GM08714 (cell line): ENCODE measurements at regions not wholly inside any gene's neighbourhood (a gene's known extent, or its start where the extent isn't known, plus 50 kb on each side); places are given as distances from the start of the nearest gene placed in this dataset.

Source experiments
- H3K4me3 ChIP-seq: fragments of 200-500 bp; sonication (Bioruptor generic); 2 replicates; pipeline ENCODE4 v1.5.1; 2014; ENCODE audit warnings: mild to moderate bottlenecking, low read length, inconsistent platforms
- ZNF274 ChIP-seq: IDR thresholded peaks from 2 replicates; pipeline ENCODE4 v1.6.1; 2012; ENCODE audit warnings: mild to moderate bottlenecking, low read depth, low read length

DNA sequence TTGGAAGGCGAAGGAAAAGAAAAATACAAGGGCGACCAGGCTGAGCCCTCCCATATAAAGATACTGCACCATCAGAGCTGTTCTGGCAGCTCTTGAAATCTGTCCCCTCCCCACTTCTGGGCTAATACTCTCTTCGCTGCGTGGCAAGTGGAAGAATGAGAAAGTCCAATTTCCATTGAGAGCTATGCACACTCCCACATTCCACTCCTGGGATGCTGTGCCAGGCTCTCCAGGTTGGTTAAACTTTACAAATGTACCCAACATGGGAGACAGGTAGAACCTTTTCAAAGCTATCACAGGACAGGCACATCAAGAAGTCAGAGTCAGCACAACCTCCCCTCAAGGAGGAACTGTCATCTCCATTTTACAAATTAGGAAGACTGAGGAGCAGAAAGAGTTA, 465.0 kb downstream of the SHQ1 start:
- no peak overlapping the region for H3K4me3 ChIP-seq
- no peak for TF ChIP-seq ZNF274

DNA sequence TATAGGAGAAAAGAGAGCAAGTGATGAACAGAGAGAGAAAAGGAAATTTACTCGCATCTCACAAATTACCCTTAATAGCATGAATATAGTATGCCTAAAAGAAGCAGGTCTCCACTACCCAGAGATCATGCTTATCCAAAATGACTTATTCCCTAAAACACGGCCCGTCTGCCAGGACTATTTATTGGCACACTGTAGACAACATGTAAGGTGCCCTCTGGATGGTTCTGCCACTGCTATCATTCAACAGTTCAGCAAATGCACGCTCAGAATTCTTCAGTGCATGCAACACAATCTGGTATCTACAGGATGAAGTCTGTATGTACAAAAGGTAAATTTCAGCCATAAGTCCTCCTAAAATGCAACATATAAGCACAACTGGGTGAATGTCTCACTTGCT, 465.8 kb downstream of the SHQ1 start:
- H3K4me3 ChIP-seq, result no peak overlapping the region
- no peak for TF ChIP-seq ZNF274

DNA sequence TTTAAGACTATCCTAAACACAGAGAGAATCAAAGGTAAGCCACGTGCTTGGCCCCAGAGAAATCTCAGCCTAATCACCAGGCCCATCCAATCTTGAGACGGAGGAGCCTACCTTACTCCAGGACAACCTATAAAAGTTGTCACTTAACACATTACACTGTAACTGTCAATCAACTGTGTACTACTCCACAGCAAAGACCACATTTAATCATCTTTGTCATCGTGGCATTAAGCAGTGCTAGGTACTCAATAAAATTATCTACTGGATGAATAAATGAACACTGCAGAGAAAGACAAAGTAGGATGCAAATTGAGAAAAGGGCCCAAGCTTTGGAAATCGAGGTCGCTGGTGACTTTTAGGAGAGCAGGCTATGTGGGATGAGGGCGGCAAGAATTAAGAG, 466.7 kb downstream of the SHQ1 start:
- no peak overlapping the region for H3K4me3 ChIP-seq
- TF ChIP-seq ZNF274, result no peak

DNA sequence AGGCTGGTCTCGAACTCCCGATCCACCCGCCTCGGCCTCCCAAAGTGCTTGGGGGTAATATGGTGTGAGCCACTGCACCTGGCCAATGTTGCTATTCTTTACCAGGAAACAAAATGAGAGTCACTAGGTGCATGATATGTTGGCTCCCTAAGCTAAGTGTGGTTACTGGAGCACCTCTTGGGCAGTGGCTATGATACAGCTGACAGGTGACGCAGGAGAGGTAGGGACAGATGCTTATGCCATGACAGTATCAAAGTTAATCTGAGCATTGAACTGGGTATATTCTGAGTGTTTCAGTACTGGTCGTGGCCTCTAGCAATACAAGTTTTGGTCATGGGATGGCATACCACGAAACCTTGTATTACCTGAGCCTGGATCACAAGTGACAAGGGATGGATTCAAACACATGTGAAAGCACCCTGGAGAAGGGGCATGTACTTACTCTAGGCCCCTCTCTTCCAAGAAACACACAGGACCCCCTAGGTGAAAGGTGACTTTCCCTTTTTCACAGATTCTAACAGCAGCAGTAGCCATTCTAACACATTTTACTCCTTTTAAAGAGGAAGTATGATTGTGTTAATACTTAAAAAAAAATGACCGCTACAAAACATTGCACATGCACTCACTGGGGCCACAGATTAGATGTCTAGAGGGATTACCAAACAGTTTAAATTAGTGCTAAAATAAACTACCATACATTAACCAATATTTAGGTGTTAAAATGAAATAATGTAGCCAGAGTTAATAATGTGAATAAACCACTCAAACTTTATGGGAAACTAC, 467.3 kb downstream of the SHQ1 start:
- H3K4me3 ChIP-seq, result no peak overlapping the region
- no peak for TF ChIP-seq ZNF274

DNA sequence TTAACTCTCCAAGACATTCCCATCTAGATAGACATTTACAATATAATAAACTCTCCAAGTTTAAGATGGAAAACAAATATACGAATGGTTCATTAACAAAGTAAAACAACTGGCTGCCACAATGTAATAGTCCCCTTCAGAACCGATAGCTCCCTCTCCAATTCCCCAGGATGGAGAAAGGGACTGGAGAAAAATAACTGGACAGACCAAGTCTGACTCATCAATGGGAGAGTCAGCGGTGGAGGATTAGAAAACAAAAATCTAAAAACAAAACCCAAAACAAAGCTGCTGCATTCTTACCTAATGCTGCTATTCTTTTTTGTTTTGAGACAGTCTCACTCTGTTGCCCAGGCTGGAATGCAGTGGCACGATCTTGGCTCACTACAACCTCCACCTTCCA, 468.1 kb downstream of the SHQ1 start:
- H3K4me3 ChIP-seq, result no peak overlapping the region
- TF ChIP-seq ZNF274, result no peak

DNA sequence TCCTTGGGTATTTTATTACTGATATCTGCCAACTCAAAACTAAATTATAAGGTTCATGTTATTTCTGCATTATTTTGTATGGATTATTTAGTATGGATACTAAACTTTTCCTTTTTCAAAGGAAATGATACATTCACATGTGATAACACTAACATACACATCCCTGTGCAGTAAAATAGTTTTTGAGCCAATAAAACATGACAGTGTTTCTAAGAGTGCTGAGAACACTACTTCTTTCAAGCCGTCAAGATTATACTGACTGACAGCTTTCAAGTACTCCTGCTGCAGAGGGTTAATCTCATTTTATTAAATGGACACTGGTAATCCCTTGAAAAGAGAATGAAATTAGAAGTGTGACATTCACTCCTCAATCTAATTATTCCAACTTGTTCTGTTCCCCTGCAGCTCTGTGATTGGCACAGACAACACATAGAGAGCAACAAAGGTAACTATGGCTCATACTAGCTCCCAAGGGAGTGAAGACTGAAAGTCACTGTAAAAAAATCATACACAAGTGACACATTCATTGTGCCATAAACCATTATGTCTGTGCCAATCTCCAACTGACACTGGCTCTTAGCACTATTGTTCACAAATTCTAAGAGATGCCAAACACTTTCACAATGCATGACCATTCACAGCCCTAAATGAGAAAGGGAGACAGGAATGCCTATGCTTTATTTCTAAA, 468.6 kb downstream of the SHQ1 start:
- H3K4me3 ChIP-seq, result no peak overlapping the region
- TF ChIP-seq ZNF274, result no peak

DNA sequence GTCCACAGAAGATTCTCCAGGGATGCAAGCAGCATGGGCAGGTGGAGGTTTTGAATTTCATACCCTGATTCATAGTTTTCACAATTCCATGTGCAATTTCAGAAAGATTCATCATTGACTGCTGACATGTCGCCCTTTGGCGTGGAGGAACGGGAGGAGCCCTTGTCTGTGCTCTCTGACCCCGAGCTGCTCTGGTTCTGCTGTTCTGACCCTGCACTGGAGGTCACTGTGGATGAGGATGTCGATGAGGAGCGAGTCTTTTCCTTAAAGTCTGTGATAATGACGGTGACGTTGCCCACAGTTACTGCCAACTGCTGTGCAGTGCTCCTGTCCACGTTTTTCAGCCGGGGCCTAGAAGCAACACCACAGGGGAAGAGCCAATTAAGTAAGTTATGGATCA, 470.0 kb downstream of the SHQ1 start:
- H3K4me3 ChIP-seq, result no peak overlapping the region
- TF ChIP-seq ZNF274, result no peak

DNA sequence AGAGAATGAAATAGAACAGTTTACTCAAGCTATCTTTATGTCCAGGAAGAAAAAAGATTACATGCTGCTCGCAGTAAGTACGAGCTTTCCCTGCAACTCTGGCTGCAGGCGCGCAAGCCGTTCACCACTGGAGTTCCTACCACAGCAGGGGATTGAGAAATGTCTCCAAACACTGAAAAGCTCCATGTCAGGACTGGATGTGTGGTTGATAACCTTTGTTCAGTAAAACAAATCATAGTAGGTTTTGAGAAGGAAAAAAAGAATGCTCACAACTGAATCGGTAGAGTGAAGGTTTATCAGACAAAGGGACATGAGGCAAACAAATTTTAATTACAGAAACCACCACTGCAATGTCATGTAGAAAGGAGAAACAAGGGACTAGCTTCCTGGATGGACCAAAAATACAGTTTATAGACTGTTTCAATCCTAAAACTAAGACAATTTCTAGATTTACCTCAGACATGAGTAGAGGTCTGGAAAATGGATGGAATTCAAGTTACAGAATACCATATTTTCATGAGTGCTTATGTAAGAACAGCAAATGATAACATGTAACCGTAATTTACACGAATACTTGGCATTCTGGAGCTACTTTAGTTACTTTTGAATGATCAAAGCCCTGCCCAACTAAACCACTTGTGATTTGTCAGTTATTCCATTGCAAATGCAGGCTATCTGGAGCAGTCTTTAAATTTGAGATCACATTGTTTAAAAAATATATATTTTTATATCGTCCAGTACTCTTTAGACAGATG, 471.1 kb downstream of the SHQ1 start:
- no peak for TF ChIP-seq ZNF274
- H3K4me3 ChIP-seq, result no peak overlapping the region

DNA sequence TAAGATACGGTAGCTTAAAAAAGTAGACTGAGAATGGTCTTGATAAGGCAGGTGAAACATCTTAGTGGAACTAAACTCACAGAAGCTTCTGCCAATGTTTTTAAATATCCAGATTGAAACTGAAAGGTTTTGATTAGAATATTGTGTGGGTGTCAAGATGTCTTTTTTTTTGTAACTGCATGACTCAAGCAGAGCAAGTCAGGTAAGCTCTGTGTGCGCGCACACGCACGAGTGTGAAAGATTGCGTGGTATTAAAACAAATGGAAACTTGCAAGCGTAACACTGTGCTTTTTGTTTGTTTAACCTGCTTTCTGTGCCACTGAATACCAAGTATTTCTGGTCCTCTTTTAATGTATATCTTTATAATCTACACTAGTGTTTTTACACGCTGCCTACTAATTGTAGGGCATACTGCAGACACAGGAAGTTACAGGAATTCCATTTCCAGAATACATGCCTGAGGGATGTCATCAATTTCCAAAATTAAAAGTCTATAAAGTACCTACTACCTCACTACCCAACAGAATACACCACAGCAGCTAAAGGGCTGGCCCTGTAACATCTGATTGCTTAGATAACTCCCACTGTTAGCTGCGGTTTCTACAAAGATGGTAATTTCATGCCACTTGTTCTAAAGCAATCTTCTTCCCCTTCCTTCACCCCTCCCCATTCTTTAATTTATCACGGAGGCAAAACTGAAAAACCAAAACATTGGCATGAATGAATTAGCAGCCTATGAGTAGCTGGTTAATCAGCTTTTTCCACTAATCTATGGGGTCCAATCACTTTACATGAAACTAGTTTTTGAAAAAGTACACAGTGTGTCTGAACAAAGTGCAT, 472.8 kb downstream of the SHQ1 start:
- no peak overlapping the region for H3K4me3 ChIP-seq
- no peak for TF ChIP-seq ZNF274

DNA sequence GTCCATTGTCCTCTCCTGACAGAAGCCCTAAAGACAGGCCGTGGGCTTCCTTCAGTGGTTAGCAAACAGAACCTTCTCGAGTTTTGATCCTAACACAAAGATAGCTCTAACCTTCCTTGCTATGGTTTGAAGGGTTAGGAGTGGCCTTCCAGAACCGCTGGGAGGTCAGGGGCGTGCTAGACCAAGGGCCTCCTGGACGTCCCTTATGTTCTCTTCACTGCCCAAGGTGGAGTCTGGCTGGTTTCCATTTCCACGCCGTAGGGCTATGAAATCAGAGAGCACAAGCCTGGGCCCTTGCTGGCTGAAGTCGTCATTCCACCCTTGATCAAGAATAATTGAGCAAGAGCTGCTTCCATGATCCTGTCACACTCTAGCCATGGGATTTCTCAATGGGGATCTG, 475.1 kb downstream of the SHQ1 start:
- TF ChIP-seq ZNF274, result no peak
- H3K4me3 ChIP-seq, result no peak overlapping the region

DNA sequence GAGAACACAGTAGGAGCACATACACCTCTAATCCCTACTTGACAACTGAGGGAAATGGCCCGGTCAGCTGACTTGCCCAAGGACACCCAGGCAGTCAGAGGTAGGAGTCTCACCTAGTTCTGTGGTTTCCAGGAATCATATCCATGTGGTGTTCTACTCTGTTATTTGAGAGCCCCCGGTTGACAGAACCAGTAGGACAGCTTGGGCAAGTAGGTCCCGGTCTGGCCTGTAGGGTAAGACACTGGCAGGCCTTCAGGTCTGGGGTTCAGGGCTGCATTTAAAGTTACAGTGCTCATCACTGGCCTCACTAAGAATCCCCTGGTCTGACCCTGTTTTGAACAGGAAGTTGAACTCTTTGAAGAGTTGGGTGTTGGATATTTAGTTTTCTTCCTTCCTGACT, 476.1 kb downstream of the SHQ1 start:
- no peak for TF ChIP-seq ZNF274
- H3K4me3 ChIP-seq, result no peak overlapping the region

DNA sequence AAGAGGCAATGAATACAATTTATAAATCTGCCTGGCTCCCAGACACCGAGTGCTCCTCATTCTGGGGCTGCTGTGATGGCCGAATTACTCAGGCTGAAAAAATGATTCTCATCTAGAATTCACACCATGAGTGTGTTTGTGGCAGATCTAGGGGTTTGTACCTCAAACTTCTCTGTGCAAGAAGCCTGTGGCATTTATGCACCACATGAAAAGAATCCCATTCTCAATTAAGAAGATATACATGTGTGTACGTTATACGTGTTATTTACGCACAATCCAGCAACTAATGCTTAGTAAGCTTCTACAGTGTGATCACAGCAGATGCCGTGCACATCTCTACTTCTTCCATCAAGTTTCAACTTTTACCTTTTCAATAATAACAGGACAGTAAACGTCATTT, 476.8 kb downstream of the SHQ1 start:
- TF ChIP-seq ZNF274, result no peak

DNA sequence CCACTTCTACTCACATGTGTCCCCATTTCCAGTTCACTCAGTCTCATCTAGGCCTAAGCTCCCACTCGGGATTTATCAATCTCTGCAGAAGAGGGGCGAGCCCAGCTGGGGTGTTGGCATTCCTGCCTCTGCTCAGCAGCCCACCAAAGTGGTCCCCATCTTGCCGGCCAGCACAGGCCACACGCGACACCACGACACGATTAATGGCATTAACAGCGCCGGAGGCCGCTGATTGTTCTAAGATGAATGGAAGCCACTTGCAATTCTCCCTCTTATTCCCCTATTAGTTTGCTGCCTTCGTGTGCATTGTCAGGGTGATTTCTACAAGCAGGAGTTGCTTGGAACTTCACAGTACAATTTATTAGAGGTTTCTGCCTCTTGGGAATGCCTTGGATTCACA, 477.3 kb downstream of the SHQ1 start:
- TF ChIP-seq ZNF274, result no peak

More for the DNA sequence above, 476.8 kb downstream of the SHQ1 start:
- no peak overlapping the region for H3K4me3 ChIP-seq

DNA sequence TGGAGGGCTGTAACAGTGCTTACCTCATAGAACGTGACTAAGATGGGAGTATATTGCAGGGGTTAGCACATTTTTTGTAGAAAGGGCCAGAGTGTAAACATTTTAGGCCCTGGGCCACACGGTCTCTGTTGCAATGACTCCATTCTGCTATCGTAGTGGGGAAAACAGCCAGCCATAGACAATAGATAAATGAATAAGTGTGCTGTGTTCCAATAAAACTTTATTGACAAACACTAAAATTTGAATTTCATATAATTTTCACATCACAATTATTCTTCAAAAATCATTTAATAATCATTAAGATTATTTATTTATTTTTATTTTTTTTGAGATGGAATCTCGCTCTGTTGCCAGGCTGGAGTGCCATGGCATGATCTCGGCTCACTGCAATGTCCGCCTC, 478.6 kb downstream of the SHQ1 start:
- no peak overlapping the region for H3K4me3 ChIP-seq
- no peak for TF ChIP-seq ZNF274

More for the DNA sequence above, 477.3 kb downstream of the SHQ1 start:
- H3K4me3 ChIP-seq, result no peak overlapping the region
